GM13977 (cell line): ENCODE measurements at regions not wholly inside any gene's neighbourhood (a gene's known extent, or its start where the extent isn't known, plus 50 kb on each side); places are given as distances from the start of the nearest gene placed in this dataset.

Experiments used
- DNase-seq: peaks from one replicate; pipeline ENCODE4 v3.0.0; 2012; ENCODE audit warnings: low spot score
- in situ Hi-C: fragments of 300-500 bp; cut with MboI; formaldehyde crosslinking; loops from one replicate; pipeline ENCODE4 v1.12.0; 2022; ENCODE audit warnings: low sequenced_read_pairs, low pct_unique_long_range_greater_than_20kb, mixed read lengths, inconsistent platforms; ENCODE audit not compliant: unreplicated experiment
- TF ChIP-seq, protein P1 (sequence below): IDR thresholded peaks from 2 replicates; pipeline ENCODE4 v1.5.1; 2012; ENCODE audit warnings: mild to moderate bottlenecking, control low read depth; ENCODE audit not compliant: insufficient read depth; ENCODE audit errors: extremely low read depth, missing control alignments

DNA sequence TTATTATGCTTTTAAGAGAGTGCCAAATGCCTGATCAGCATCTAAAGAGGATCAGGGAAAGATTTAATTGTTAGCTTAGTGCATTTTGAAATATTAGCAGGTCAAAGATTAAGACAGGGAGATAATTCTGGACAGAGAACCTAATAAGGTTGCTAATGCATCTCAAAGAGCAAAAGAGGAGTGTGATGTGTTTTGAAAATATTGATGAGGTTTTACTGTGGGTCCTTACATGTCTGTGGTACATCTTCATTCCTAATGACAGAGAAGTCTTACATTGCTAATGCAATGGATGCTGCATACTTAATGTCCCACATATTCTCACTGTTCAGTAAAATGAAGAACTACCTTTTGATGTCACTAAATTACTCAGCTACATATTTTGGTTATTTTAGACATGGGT is 154.1 kb downstream of the TAF11L14 start:
- TF ChIP-seq, protein P1, sequence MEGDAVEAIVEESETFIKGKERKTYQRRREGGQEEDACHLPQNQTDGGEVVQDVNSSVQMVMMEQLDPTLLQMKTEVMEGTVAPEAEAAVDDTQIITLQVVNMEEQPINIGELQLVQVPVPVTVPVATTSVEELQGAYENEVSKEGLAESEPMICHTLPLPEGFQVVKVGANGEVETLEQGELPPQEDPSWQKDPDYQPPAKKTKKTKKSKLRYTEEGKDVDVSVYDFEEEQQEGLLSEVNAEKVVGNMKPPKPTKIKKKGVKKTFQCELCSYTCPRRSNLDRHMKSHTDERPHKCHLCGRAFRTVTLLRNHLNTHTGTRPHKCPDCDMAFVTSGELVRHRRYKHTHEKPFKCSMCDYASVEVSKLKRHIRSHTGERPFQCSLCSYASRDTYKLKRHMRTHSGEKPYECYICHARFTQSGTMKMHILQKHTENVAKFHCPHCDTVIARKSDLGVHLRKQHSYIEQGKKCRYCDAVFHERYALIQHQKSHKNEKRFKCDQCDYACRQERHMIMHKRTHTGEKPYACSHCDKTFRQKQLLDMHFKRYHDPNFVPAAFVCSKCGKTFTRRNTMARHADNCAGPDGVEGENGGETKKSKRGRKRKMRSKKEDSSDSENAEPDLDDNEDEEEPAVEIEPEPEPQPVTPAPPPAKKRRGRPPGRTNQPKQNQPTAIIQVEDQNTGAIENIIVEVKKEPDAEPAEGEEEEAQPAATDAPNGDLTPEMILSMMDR = no peak
- no peak for DNase-seq
- in situ Hi-C loops = no loop called here

DNA sequence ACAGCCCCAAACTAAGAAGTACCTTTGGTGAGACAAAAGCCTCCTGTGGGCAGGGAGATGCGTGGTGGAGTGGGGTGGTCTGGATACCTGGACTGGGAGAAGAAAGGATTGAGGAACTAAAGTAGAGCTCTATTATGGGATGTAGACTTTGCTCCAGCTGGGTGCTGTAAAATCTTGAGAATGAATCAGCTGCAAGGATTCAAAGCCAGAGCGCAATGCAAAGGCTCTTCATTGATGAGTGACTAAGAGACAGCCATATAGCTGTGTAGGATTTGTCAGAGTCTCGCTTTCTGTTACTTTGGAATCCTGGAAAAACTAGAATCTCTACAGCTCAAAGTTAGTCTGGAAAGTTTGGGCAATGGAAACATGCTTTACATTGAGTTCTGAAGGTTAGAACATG is 159.9 kb downstream of the TAF11L14 start:
- in situ Hi-C loops = no loop called here
- no peak for DNase-seq
- TF ChIP-seq, protein P1 = no peak

DNA sequence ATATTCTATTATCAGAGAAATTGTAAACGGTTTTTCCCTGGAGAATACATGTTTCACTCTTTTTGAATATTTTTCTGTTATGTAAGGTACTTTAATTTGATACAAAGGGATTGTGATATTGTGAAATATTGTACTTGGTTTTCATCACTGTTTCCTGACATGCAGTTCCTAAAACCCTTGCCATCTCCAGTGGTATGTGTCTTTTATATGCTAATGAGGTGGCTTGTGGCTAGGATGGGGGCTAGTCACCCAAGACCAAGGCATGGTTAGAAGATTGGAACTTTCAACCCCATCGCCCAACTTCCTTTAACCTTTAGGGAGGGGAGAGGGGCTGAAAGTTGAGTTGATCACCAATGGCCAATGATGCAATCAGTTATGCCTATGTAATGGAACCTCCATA is 160.6 kb downstream of the TAF11L14 start:
- in situ Hi-C loops = no loop called here
- TF ChIP-seq, protein P1 = no peak
- no peak for DNase-seq

DNA sequence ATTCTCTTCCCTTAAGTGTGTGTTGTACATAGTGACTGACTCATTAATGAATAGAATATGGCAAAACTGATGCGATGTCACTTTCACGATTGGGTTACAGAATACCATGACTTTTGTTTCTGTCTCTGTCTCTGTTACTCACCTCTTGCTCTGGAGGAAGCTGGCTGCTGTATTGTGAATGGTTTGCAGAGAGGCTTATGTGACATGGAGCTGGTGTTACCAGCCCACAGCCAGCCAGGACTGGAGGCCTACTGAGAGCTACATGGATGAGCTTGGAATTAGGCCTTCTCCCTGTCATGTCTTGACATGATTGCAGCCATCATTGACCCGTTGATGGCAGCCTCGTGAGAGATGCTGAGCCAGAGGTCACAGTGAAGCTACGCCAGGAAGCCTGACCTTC is 161.9 kb downstream of the TAF11L14 start:
- TF ChIP-seq, protein P1 = no peak
- in situ Hi-C loops = no loop called here
- DNase-seq = no peak

DNA sequence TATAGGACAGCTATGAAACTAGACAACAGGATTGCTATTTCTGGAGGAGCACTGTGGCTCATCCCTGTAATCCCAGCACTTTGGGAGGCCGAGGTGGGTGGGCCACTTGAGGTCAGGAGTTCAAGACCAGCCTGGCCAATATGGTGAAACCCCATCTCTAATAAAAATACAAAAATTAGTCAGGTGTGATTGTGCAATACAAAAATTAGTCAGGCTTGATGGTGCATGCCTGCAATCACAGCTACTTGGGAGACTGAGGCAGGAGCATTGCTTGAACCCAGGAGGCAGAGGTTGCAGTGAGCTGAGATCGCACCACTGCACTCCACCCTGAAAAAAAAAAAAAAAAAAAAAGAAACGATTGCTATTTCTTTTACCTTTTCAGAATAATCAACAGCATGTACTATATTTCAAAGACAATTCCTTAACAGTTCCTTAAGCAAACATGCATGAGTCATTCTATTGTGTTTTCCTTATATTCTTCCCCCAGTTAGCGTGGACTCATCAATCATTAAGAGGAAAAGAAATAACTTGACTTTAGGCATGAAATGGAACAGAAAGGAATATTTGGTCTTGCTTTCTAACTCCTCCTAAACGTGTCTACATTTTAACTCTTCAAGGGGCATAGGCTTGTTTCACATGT is 162.6 kb downstream of the TAF11L14 start:
- in situ Hi-C loops = no loop called here
- no peak for DNase-seq
- TF ChIP-seq, protein P1 = no peak

DNA sequence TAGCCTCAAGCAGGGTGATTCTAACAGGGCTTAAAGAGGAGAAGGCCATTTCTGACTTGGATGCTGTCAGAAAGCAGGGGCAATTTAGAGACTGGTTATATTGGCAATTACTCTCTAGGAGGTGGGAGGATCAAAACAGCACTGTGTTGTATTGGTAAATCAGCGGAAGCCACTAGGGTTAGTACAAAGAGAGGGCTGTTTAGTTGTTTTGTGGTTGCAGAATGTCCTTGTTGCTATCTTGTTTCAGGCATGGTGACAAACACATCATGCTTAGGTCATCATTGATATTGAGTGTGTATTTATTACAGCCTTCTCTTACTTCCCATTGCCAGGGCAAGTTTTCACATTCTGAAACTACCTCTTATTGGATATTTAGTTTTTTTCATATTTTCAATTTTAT is 165.3 kb downstream of the TAF11L14 start:
- in situ Hi-C loops = no loop called here
- TF ChIP-seq, protein P1 = no peak
- DNase-seq = no peak
